HCT116 (cell line): ENCODE measurements at regions not wholly inside any gene's neighbourhood (a gene's known extent, or its start where the extent isn't known, plus 50 kb on each side); places are given as distances from the start of the nearest gene placed in this dataset.

Source experiments
- CBX3 ChIP-seq: IDR thresholded peaks from 2 replicates; pipeline ENCODE4 v1.6.1; 2012; ENCODE audit warnings: low read depth
- EZH2 ChIP-seq: fragments of 200-600 bp; sonication (generic); IDR thresholded peaks from 2 replicates; pipeline ENCODE4 v1.6.1; 2017; ENCODE audit warnings: antibody characterized with exemption, mixed run types
- POLR2A ChIP-seq: IDR thresholded peaks from 2 replicates; pipeline ENCODE4 v1.7.0; 2011; ENCODE audit warnings: borderline replicate concordance; ENCODE audit not compliant: insufficient read depth, insufficient read length; ENCODE audit errors: extremely low read depth
- RAD21 ChIP-seq: IDR thresholded peaks from 2 replicates; pipeline ENCODE4 v1.6.1; 2012; ENCODE audit warnings: low read depth, mild to moderate bottlenecking
- SIN3A ChIP-seq: IDR thresholded peaks from 2 replicates; pipeline ENCODE4 v1.6.1; 2012; ENCODE audit warnings: low read depth
- SP1 ChIP-seq: IDR thresholded peaks from 2 replicates; pipeline ENCODE4 v1.6.1; 2012; ENCODE audit warnings: low read depth
- SRF ChIP-seq: IDR thresholded peaks from 2 replicates; pipeline ENCODE4 v1.6.1; 2012; ENCODE audit warnings: low read depth
- TCF7L2 ChIP-seq: IDR thresholded peaks from 2 replicates; pipeline ENCODE4 v1.7.0; 2011; ENCODE audit warnings: borderline replicate concordance, inconsistent platforms; ENCODE audit not compliant: insufficient read depth, insufficient read length; ENCODE audit errors: extremely low read depth
- ZFX ChIP-seq: fragments of 450-650 bp; IDR thresholded peaks from 2 replicates; pipeline ENCODE4 v1.6.1; 2017
- TF ChIP-seq, protein P1 (sequence below), 3 experiments: fragments of 200-600 bp in 1 of 3; sonication (generic) in 1 of 3; IDR thresholded peaks in 2 of 3; conservative IDR thresholded peaks in 1 of 3; 2 replicates each; pipeline ENCODE4 v1.5.1; 2012 to 2017; ENCODE audit warnings: low read depth in 2 of 3, low read length in 2 of 3, antibody characterized with exemption in 1 of 3, borderline replicate concordance in 1 of 3, control low read depth in 1 of 3, mild to moderate bottlenecking in 1 of 3, mixed read lengths in 1 of 3, mixed run types in 1 of 3, moderate library complexity in 1 of 3; ENCODE audit not compliant: insufficient read depth in 1 of 3

DNA sequence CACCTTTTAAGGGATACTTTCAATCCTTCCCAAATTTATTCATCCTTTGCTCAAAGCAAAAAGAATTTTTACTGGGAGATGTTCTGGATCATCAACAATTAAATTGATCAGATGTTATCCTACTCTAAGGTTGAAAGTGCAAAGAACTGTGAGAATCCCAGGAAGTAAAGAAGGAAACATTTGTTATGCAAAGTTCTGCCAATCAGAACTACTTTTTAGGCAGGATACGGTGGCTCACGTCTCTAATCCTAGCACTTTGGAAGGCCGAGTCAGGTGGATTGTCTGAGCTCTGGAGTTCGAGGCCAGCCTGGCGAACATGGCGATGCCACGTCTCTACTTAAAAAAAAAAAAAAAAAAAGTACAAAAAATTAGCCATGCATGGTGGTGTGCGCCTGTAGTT lies 882.3 kb downstream of the DIAPH3 start:
- TF ChIP-seq, protein P1, sequence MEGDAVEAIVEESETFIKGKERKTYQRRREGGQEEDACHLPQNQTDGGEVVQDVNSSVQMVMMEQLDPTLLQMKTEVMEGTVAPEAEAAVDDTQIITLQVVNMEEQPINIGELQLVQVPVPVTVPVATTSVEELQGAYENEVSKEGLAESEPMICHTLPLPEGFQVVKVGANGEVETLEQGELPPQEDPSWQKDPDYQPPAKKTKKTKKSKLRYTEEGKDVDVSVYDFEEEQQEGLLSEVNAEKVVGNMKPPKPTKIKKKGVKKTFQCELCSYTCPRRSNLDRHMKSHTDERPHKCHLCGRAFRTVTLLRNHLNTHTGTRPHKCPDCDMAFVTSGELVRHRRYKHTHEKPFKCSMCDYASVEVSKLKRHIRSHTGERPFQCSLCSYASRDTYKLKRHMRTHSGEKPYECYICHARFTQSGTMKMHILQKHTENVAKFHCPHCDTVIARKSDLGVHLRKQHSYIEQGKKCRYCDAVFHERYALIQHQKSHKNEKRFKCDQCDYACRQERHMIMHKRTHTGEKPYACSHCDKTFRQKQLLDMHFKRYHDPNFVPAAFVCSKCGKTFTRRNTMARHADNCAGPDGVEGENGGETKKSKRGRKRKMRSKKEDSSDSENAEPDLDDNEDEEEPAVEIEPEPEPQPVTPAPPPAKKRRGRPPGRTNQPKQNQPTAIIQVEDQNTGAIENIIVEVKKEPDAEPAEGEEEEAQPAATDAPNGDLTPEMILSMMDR (IDR thresholded peaks at IDR 0.05 in 2 of 3, conservative IDR thresholded peaks at IDR 0.05 in 1 of 3; ENCODE audit: borderline replicate concordance in 1 of 3, insufficient read depth in 1 of 3, low read depth in 2 of 3, low read length in 2 of 3), result no peak
- TF ChIP-seq ZFX (no peak), RAD21 (no peak), EZH2 (no peak), SRF (no peak), POLR2A (no peak), SIN3A (no peak), CBX3 (no peak), SP1 (no peak), TCF7L2 (no peak)
